HG03439 (cell line): ENCODE measurements at regions not wholly inside any gene's neighbourhood (a gene's known extent, or its start where the extent isn't known, plus 50 kb on each side); places are given as distances from the start of the nearest gene placed in this dataset.

ENCODE experiments used
- ATAC-seq: cut with Tn5 transposase; IDR thresholded peaks from one replicate; pipeline ENCODE4 v1.9.1; 2021; ENCODE audit warnings: mild to moderate bottlenecking, moderate library complexity; ENCODE audit not compliant: unreplicated experiment

DNA sequence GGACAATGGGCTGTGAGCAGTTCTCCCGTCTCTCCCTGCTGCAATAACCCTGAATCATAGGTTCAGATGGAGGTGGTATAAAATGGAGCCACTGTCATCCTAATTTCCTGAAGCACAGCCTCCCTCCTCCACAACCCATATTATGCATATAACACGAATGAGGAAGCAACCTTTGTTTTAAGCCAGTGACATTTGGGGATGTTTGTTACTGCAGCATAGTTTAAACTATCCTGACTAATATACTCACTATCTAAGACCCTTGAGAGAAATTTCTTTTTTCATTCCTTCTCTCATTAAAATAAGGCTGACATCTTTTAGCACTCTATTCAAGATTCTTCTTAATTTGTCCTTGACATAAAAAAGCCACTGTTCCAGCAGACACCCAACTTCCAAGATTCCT lies 413.4 kb downstream of the SOX9 start:
- no peak for ATAC-seq

DNA sequence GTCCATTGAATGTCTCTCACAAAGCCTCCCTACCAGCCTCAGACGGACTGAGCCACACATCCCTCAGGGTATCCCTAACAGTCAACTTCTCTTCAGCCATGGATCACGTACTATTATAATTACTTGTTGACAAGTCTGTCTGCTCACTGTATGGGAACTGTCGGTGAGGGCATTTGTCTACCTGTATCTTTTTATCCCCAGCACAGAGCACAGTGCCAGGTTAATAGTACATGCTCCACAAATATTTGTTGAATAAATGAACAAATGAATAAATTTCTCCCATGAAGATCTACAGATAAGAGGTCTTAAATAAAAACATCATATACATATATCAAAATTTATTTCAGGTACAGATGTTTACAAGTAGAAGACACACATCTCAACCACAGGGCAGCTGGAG lies 414.0 kb downstream of the SOX9 start:
- no peak for ATAC-seq

DNA sequence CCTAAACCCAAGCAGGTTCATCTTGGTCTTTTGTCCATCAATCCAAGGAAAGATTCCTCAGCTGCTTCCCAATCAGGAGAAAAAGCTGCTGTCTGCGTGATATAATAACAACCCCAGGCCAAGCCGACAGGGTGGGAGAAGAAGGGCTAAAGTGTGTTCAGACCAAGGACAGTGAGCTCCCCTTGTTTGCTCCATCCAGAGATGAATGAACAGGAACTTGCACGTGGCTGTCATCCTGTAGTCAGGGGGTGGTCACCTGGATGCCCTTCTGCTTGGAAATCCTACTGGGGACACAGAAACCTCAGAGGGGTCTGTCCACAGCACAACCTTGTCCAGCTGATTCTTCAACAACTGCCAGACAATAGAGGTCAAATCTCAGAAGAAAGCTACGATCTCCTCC lies 414.5 kb downstream of the SOX9 start:
- no peak for ATAC-seq

DNA sequence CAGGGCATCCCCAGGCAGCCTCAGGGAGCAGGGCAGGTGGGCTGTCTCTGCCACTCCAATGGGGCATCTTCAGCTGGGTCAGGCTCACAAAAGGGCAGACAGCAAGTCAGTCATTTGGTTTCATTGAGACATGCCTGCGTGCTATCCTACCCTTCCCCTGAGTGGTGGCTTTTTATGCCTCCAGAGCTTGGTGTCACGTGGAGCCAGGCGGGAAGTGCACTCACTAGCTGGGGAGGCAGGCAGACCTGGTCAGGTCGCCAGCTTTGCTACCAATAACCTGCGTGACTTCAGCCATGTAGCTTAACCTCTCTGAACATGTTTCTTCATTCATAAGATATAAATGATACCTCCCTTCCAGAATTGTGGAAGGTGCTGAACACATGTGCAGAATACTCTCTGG lies 415.0 kb downstream of the SOX9 start:
- no peak for ATAC-seq

DNA sequence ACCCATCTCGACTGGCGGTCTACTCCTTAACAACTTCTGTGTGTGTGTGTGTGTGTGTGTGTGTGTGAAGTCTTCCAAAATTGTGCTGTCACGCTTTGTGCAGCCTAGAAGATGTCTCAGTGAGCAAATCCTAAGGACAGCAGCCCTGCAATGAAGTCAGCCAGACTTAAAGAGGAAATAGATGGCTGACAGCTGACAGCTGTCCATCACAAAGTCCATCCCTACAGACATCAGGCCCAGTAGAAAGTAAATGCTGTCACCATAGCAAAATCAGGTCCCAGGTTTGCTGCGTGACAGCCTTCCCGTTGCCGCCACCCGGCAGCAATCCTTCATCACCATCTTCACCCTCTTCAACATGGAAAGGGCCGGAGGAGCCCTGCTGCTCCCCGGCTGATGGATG lies 416.0 kb downstream of the SOX9 start:
- ATAC-seq: no peak

DNA sequence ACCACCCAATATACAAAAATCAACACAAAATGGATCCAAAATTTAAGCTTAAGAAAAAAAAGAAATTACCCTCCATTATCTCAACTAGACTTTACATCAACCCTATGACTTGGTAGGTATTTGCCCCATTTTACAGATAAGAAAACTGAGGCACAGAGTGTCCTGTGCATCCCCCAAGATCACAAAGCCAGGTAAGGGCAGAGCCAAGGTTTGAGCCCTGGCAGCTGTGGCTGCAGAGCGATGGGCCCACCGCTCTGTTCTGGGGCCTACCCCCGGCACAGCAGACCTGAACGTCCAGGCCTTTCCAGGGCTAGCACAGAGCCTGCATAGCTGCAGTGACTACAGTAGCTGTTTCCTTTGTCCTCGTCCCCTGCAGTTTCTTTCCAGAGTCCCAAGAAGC lies 417.6 kb downstream of the SOX9 start:
- no peak for ATAC-seq

DNA sequence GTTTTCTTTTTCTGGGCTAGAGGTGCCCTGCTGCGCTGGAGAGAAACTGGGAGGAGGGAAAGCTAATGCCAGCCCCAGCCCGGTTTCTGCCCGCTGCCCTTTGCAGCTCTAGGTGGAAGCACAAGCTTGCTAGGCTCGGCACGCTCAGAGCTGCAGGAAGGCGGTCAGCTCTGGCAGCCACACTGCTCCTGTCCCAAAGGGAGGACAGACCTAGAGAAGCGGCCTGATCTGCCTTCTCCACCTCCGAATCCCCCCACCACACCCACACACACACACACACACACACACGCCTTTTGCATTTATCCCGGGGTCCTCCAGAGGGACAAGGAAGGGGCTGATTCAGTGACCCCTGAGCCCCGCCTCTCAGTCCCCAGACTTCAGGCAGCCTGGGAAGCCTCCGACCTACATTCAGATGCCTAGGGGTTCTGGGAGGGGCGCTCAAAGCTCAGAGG lies 418.1 kb downstream of the SOX9 start:
- ATAC-seq: no peak

DNA sequence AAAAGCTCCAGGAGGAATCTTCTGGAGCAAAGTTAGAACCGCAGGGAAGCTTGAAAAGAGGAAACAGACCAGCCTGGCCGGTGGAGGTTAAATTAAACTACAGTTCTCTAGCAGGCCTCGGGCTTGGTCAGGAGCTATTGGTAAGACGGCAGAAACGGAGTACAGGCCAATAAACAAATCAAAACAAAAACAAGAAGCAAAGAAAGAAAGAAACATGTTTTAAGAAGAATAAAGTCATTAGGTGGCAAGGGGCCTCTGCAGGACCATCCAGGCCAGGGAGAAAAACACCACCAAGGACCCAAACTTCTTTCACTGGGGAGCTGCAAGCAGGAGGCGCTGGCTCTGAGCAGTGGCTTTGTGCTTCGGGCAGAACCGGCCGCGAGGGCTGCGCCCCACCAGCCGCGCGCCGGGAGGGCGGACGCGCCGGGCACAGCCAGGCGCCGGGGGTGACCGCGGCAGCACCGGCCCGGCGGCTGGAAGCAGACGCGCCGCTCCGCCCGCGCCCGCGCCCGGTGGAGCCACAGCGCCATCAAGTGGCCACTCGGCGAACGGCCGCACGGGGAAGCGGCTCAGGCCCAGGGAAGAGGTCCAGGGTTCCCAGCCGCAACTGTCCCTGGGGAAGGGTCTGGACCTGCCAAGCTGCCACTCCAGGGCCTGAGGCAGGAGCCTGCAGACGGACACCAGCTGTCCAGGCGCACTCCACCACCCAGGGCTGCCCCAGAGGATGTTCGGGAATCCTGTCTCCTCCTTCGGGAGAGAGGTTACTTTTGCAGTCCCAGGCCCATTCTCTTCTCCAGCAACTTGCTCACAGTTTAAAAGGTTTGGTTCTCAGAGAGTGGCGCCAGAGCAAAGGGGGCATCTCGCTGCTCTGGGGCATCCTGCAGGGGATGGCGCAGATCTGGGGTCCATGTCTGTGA lies 419.4 kb downstream of the SOX9 start:
- ATAC-seq: no peak

DNA sequence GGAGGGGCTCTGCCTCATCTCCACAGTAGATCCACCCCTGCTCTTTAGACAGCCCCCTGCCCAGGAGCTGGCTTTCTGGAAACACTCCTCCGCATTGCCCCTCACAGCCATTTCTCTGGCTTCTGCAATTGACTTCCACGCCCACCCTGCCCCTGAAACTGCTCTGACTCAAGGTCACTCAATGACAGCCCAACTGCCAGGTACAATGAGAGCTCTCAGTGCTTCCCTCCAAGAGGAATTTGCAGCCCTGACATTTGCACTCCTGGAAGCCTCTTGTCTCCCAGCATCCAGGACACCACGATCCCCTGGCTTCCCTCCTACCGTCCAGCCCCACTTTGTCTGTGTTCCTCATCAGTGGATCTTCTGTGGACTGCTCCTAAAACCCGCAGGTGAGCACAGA lies 421.5 kb downstream of the SOX9 start:
- no peak for ATAC-seq

DNA sequence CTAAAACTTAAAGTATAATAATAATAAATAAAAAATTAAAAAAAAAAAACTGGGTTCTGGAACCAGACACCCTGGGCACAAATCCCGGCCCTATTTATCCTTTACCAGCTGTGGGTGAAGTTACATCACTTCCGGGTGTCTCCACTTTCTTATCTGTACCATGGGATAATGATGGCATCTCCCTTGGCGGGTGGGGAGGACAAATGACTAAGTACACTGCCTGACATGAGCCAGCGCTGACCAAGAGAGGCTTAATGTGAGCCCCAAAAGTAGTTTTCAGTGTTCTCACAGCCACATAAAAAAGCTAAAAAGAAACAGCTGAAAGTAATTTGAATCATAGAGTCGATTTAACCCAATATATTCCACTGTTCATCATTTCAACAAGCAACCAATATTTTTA lies 424.9 kb downstream of the SOX9 start:
- ATAC-seq: no peak

DNA sequence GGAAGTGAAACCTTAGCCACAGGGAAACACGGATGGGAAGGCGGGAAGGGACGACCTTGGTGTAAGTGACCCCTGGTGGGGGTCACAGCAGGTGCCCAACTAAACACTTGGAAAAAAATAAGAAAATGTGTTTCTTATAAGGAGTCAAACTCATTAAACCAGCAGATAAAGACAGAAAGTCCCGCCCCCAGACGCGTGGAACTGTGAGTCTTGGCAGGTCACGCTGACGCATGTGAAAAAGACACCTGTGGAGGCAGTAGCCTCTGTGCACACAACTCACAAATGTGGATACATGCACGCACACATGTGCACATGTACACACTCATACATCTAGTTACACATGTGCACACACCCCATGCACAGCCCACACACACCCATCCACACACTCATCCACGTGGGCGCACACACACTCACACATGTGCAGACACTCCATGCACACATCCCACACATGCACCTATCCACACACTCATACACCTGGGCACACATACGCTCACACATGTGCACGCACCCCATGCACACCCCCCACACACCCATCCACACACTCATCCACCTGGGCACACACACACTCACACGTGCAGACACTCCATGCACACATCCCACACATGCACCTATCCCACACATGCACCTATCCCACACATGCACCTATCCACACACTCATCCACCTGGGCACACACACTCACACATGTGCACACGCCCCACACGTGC lies 432.4 kb downstream of the SOX9 start:
- ATAC-seq: no peak

DNA sequence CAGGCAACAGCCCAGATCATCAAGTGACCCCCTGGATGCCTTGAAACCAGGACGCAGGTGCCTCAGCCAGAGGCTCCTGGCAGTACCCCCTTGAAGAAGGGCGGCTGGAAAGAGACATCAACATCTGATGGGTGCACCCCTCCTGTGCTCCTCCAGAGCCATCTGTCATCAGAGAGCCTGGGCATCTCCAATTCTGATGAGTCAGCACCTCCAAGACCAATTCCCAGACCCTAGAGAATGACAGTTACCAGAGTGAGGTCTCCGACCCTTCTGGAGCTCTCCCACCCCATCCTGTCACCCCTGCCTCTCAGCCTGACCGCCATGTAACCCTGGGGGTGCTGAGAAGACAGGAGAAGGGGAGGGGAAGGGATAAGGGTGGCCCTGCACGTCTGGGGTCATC lies 433.7 kb downstream of the SOX9 start:
- ATAC-seq: no peak

DNA sequence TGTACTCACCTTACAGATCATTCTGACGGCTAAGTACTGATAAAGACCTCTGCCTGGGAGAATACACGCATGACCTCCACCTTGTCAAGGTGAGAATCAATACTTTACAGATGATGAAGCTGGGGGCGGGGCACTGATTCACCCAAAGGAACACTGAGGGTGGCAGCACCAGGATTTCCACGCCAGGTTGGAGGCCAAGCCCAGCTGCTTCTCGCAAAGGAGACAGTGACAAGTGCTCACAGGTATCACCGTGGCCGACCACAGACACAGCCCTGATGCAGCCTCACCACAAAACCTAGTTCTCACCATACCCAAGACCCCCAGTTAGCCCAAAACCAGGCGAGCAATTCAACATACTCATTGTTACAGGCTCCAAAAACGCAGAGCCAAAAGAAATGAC lies 434.2 kb downstream of the SOX9 start:
- ATAC-seq: no peak

DNA sequence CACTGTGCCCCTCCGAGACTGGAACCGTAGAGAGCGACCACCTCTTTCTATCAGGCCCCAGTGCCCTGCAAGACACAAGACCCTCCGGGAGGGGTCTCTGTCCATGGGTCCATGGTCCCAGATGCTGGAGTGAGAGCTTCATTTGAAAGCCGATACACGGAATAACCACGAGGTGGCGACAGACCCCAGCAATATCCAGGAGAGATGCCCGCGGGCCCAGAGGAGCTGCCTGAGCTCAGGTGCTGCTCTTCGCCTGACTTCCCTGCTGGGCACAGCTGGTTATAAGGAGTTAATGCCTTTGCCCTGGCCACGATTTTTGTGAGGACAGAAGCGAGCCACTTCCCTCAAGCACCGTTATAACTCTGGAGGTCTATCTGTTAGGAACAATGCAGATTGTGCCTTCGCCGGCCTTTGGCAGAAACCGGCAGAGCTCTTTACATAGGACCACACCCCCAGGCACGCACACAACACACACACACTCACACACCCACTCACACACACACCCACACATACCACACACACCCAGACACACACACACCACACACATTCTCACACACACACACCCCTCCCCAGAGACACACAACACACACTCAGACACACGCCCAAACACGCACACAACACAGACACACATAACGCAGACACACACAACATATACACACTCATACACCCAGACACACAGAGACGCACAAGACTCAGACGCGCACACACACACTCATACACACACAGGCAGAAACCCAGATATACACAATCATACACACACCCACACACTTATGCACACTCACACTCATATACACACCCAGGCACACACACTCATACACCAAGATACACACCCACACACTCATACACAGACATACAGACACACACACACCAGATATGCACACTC lies 436.4 kb downstream of the SOX9 start:
- ATAC-seq: no peak

DNA sequence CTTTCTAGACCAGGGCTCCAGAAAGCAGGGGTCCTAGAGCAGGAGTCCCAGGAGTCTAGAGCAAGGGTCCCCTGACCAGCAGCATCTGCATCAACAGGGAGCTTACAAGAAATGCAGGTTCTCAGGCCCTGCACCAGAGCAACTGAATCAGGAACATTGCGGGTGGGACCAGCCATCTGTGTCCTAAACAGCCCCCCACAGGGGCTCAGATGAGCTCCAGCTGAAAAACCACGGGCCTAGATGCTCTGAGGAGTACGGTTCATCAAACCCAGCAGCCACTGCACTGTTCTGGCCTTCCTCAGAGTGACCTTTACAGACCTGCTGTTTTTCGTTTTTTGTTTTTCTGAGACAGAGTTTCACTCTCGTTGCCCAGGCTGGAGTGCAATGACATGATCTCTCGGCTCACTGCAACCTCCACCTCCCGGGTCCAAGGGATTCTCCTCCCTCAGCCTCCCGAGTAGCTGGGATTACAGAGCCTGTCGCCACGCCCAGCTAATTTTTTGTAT lies 438.2 kb downstream of the SOX9 start:
- no peak for ATAC-seq

DNA sequence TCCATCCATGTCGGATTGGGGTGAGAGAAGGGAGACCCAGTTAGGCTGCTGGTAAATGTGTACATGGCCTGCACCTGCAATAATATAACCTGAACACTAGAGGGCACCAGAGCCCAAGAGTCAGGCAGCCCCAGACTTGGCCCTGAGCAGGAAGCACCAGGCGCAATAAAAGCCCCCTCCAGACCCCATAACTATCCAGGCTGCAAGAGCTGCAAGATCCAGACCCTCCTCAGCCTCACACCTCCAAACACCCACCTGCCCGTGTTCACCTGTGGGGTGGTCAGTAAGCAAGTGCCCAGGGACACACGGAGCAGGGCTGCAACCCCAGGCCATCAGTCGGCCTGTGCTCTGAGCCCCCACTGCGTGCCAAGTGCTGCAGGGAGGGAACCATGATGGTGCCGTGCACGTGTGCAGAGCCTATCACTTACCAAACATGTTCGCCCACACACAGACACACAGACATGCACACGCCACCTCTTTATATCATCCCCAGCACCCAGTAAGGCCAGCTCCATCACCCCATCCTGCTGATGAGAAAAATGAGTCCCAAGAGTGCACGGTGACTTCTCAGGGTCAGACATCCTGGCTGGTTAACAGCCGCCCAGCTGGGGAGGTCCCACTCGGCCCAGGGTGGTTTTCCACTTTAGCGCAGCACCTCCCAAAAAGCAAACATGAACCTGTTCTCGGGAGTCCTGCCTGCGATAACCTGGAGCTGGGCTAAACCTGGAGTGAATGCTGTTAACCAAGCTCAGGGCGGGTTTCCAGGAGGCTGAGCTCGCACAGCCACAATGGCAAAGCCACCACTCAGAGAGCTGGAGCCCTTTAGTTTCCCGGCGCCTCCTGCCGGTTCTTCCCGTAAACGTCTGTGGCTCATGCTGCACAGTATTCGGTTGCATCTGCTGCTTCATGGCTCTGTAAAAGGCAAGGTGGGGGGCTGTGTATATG lies 439.8 kb downstream of the SOX9 start:
- no peak for ATAC-seq

DNA sequence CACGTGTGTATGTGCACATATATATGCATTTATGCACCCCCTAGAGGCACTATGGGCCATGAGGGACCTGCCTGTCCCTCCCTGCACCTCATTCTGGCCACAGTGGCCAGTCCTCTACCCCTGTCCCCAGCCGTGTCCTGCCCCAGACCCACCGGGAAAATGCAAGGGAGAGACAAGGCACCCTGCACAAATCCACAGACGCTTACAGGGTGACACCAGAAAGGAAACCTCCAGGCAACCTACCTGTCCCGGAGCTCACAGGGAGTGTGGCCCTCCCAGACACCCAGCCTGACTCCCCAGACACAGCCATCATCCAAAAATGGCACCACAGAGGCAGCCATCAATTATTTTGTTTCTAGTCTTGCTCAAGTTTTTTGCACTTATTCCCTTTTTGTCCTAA lies 440.4 kb downstream of the SOX9 start:
- no peak for ATAC-seq

DNA sequence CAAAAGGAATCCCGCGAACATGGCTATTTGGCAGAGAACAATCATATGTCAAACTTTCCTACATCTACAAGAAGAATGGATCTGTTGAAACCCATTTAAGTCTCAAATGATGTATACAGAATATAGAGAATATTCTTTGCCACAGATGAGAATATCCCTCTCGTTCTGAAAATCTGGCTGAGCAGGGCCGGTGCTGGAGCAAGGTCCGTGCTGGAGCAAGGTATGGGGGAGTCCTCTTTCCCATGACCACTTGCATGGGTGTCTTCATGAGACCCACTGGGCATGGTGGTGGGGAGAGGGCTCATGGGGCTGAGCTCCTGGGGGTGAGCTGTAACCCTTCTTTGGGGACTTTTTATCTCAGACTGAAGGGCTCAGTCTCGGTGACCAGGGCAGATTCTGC lies 440.9 kb downstream of the SOX9 start:
- ATAC-seq: no peak

DNA sequence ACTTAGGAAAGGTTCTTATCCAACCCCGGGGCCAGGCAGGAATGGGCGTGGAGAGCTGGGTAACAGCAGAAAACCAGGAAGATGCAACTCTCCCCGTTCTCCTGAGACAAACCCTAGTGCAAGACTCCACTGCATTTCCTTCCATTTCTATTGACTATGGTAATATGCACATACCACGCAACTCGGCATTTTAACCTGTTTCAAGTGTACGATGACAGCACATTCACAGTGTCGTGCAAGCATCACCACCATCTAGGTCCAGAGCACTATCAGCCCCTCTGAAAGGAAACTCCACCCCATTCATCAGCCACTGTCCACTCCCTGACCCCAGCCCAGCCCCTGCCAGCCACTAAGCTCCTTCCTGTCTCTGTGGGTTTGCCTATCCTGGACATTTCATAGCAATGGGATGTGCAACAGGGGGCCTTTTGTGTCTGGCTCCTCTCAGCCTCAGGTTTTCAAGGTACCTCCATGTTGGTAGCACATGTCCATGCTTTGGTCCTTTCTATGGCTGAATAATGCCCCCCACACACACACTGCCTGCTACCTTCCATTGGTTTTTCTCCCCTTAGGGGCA lies 441.9 kb downstream of the SOX9 start:
- ATAC-seq: no peak

DNA sequence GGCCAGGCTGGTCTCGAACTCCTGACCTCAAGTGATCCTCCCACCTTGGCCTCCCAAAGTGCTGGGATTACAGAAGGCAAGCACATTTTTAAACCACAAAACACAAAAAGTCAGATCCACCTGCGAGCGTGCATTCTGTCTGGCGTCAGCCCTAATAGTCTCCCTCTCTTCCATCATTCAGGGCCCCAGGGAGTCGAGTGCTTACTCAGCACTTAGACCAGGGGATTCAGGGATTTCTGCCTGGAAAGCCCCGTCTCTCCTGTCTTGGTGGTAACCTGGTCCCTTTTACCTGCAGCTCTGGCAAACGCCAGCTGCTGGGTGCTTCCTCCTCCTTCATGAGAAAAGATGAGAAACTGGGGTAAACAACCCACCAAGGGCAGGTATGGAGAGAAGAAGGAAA lies 443.1 kb downstream of the SOX9 start:
- no peak for ATAC-seq
